Fibroblast of lung (primary cell): ENCODE measurements at regions not wholly inside any gene's neighbourhood (a gene's known extent, or its start where the extent isn't known, plus 50 kb on each side); places are given as distances from the start of the nearest gene placed in this dataset.

Source experiments
- DNase-seq, 2 donors: peaks; one replicate each; pipeline versions ENCODE4 v3.0.0 to v3.0.0-alpha.2; 2010; ENCODE audit warnings: low read depth in 2 of 2
- H2AFZ ChIP-seq: 2 replicates; pipeline ENCODE4 v1.5.1; 2012; ENCODE audit warnings: low read length, control low read depth, inconsistent platforms
- H3K27ac ChIP-seq: 2 replicates; pipeline ENCODE4 v1.5.1; 2011; ENCODE audit warnings: low read length, control low read depth; ENCODE audit not compliant: insufficient read depth
- H3K27me3 ChIP-seq: 2 replicates; pipeline ENCODE4 v1.5.1; 2011; ENCODE audit warnings: mild to moderate bottlenecking, low read length; ENCODE audit not compliant: control insufficient read depth, insufficient read depth
- H3K36me3 ChIP-seq: 2 replicates; pipeline ENCODE4 v1.5.1; 2011; ENCODE audit warnings: low read length; ENCODE audit not compliant: control insufficient read depth, insufficient read depth
- H3K4me1 ChIP-seq: 2 replicates; pipeline ENCODE4 v1.5.1; 2011; ENCODE audit warnings: low read length; ENCODE audit not compliant: control insufficient read depth, insufficient read depth; ENCODE audit errors: extremely low read depth
- H3K4me2 ChIP-seq: 2 replicates; pipeline ENCODE4 v1.5.1; 2011; ENCODE audit warnings: low read length, control low read depth; ENCODE audit not compliant: insufficient read depth; ENCODE audit errors: extremely low read depth
- H3K4me3 ChIP-seq, 4 experiments: fragments of 200-600 bp in 1 of 4; sonication (generic) in 1 of 4; replicated peaks in 1 of 4; 2 replicates each; pipeline ENCODE4 v1.5.1; 2011 to 2016; ENCODE audit warnings: low read length in 4 of 4, low read depth in 3 of 4, mild to moderate bottlenecking in 3 of 4, control low read depth in 2 of 4, inconsistent platforms in 1 of 4, mixed read lengths in 1 of 4; ENCODE audit not compliant: insufficient read depth in 1 of 4; ENCODE audit errors: control extremely low read depth in 1 of 4
- H3K79me2 ChIP-seq: 2 replicates; pipeline ENCODE4 v1.5.1; 2012; ENCODE audit warnings: mild to moderate bottlenecking, low read length, inconsistent platforms; ENCODE audit not compliant: control insufficient read depth, insufficient read depth
- H3K9ac ChIP-seq: 2 replicates; pipeline ENCODE4 v1.5.1; 2011; ENCODE audit warnings: mild to moderate bottlenecking, low read length, control low read depth; ENCODE audit not compliant: insufficient read depth
- H3K9me3 ChIP-seq: 2 replicates; pipeline ENCODE4 v1.5.1; 2012; ENCODE audit warnings: low read depth, low read length; ENCODE audit not compliant: control insufficient read depth, insufficient read depth
- H4K20me1 ChIP-seq: 2 replicates; pipeline ENCODE4 v1.5.1; 2011; ENCODE audit warnings: low read length; ENCODE audit not compliant: control insufficient read depth, insufficient read depth; ENCODE audit errors: extremely low read depth
- EZH2 ChIP-seq: IDR thresholded peaks from 2 replicates; pipeline ENCODE4 v1.5.1; 2012; ENCODE audit warnings: low read length, control low read depth, mild to moderate bottlenecking; ENCODE audit errors: missing control alignments
- TF ChIP-seq, protein P1 (sequence below), 2 donors: IDR thresholded peaks in 1 of 2; conservative IDR thresholded peaks in 1 of 2; 1 replicate in 1 of 2; 2 replicates in 1 of 2; pipeline ENCODE4 v1.5.1; 2011 to 2012; ENCODE audit warnings: low read length in 2 of 2, control low read depth in 1 of 2, inconsistent platforms in 1 of 2, low read depth in 1 of 2, mild to moderate bottlenecking in 1 of 2

GRCh38 chr3:67202053-67202452 is 203.9 kb downstream of the KBTBD8 start:
- Histone ChIP-seq H3K36me3 (no peaks in the 10 kb centered on the region), H4K20me1 (no peaks in the 10 kb centered on the region), H3K27ac (no peak overlapping the region), H3K4me1 (no peaks in the 10 kb centered on the region), H2AFZ (no peak overlapping the region), H3K79me2 (no peaks in the 10 kb centered on the region), H3K9ac (no peak overlapping the region), H3K9me3 (no peaks in the 10 kb centered on the region), H3K27me3 (no peaks in the 10 kb centered on the region), H3K4me3 (no peak overlapping the region), H3K4me2 (no peak overlapping the region)
- DNase-seq, result no peak
- TF ChIP-seq EZH2, result no peak
- TF ChIP-seq, protein P1, sequence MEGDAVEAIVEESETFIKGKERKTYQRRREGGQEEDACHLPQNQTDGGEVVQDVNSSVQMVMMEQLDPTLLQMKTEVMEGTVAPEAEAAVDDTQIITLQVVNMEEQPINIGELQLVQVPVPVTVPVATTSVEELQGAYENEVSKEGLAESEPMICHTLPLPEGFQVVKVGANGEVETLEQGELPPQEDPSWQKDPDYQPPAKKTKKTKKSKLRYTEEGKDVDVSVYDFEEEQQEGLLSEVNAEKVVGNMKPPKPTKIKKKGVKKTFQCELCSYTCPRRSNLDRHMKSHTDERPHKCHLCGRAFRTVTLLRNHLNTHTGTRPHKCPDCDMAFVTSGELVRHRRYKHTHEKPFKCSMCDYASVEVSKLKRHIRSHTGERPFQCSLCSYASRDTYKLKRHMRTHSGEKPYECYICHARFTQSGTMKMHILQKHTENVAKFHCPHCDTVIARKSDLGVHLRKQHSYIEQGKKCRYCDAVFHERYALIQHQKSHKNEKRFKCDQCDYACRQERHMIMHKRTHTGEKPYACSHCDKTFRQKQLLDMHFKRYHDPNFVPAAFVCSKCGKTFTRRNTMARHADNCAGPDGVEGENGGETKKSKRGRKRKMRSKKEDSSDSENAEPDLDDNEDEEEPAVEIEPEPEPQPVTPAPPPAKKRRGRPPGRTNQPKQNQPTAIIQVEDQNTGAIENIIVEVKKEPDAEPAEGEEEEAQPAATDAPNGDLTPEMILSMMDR (conservative IDR thresholded peaks at IDR 0.05 in 1 of 2, IDR thresholded peaks at IDR 0.05 in 1 of 2; ENCODE audit: low read depth in 1 of 2, low read length in 2 of 2), result no peak

DNA sequence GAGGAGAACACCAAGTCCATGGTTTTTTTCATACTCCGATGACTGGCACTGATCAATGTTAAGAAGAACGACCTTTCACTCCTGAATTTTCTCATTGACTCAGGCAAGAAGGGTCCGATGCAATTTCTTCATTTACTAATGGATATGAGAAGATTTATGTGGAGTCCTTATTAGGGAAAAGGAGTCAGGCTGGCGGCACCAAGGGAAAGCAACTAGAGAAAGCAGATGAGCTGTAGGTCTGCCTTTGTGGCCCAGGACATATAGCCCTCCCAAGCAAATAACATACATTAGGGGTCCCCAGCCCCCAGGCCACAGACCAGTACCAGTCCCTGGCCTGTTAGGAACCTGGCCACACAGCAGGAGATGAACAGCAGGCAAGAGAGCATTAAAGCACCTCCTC is 206.8 kb downstream of the KBTBD8 start:
- Histone ChIP-seq H3K4me1 (no peaks in the 10 kb centered on the region), H3K79me2 (no peaks in the 10 kb centered on the region), H3K4me2 (no peak overlapping the region), H4K20me1 (no peaks in the 10 kb centered on the region), H3K27me3 (no peaks in the 10 kb centered on the region), H3K9ac (no peak overlapping the region), H2AFZ (no peak overlapping the region), H3K36me3 (no peaks in the 10 kb centered on the region), H3K4me3 (no peak overlapping the region), H3K9me3 (no peaks in the 10 kb centered on the region), H3K27ac (no peak overlapping the region)
- TF ChIP-seq EZH2, result no peak
- TF ChIP-seq, protein P1 (conservative IDR thresholded peaks at IDR 0.05 in 1 of 2, IDR thresholded peaks at IDR 0.05 in 1 of 2; ENCODE audit: low read depth in 1 of 2, low read length in 2 of 2), result no peak
- DNase-seq, result no peak

- Histone ChIP-seq H2AFZ (no peak overlapping the region), H3K4me3 (no peak overlapping the region), H3K79me2 (no peaks in the 10 kb centered on the region), H3K27ac (no peak overlapping the region), H3K4me2 (no peak overlapping the region), H3K9me3 (no peaks in the 10 kb centered on the region), H3K9ac (no peak overlapping the region), H3K27me3 (no peaks in the 10 kb centered on the region), H4K20me1 (no peaks in the 10 kb centered on the region), H3K4me1 (no peaks in the 10 kb centered on the region), H3K36me3 (no peaks in the 10 kb centered on the region)
- no peak for DNase-seq
- TF ChIP-seq, protein P1 (conservative IDR thresholded peaks at IDR 0.05 in 1 of 2, IDR thresholded peaks at IDR 0.05 in 1 of 2; ENCODE audit: low read depth in 1 of 2, low read length in 2 of 2), result no peak
- no peak for TF ChIP-seq EZH2
These were observed 217.6 kb downstream of the KBTBD8 start for GRCh38 chr3:67215690-67216089.
